ENCODE measurements at regions not wholly inside any gene's neighbourhood (a gene's known extent, or its start where the extent isn't known, plus 50 kb on each side); places are given as distances from the start of the nearest gene placed in this dataset.

DNA sequence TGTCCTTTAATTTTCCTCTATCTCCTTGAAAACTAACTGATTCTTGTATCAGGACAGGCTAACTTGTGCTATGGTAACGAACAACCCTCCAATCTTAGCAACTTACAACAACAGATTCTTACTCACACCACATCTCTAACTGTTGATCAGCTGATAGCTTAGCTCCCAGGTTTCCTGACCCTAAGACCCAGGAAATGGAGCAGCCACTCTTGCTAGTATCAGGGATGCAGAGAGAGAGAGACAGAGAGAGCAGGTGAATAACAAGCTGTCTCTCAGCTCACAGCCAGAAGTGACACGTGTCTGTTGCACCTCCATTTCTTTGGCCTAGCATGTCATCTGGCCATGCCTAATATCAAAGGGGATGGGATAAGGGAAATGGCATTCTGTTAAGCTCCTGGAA is 1289.0 kb upstream of the AUTS2 start:
- Histone ChIP-seq H3K9me3 (ENCODE audit: control insufficient read depth, low read length) (no peaks in the 10 kb centered on the region), H3K4me3 (ENCODE audit: low read length) (no peak overlapping the region), H3K36me3 (ENCODE audit: control insufficient read depth, insufficient read depth, low read length) (no peaks in the 10 kb centered on the region), H3K9ac (ENCODE audit: low read length) (no peak overlapping the region), H3K27me3 (ENCODE audit: control insufficient read depth, insufficient read depth, low read length) (no peaks in the 10 kb centered on the region), H3K4me1 (ENCODE audit: control insufficient read depth, insufficient read depth, low read length) (no peaks in the 10 kb centered on the region)

DNA sequence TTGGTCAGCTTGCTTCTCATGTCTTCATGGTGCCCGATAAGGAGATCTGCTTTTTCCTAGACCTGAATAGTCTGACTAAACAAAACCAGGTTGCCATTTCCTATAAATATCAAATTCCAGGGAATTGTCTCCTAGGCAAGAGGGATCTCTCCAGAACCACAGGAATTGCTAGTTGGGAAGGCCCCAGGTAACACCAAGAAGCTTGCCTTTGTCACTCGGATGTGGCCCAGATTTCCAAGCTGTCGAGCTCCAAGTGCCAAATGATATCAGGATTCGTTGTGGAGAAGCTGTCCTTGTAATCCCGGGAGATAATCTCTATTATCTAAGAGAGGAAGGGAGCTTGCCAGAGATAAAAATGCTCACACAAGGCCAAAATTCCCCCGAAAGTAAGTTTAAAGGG is 1288.5 kb upstream of the AUTS2 start:
- no peak overlapping the region for H3K4me3 ChIP-seq (ENCODE audit: low read length)
- H3K36me3 ChIP-seq (ENCODE audit: control insufficient read depth, insufficient read depth, low read length) = no peaks in the 10 kb centered on the region
- H3K9me3 ChIP-seq (ENCODE audit: control insufficient read depth, low read length) = no peaks in the 10 kb centered on the region
- no peaks in the 10 kb centered on the region for H3K4me1 ChIP-seq (ENCODE audit: control insufficient read depth, insufficient read depth, low read length)
- H3K9ac ChIP-seq (ENCODE audit: low read length) = no peak overlapping the region
- no peaks in the 10 kb centered on the region for H3K27me3 ChIP-seq (ENCODE audit: control insufficient read depth, insufficient read depth, low read length)

DNA sequence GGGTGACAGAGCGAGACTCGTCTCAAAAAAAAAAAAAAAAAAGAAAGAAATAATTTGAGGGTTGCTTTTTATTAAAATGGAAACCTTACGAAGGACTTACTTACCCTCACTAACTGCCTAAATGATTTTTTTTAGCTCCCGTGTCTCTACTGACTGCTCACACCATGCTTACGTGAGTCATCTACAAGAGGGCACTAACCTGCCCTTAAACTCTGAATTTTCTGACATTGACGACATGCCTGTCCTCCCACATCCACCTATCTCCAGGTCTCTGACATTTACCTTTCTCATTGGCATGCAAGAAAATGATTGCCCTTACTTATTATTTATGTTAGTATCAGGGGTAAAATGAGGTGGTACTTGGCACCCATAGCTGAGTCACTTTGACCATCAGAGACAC is 1286.3 kb upstream of the AUTS2 start:
- no peaks in the 10 kb centered on the region for H3K36me3 ChIP-seq (ENCODE audit: control insufficient read depth, insufficient read depth, low read length)

DNA sequence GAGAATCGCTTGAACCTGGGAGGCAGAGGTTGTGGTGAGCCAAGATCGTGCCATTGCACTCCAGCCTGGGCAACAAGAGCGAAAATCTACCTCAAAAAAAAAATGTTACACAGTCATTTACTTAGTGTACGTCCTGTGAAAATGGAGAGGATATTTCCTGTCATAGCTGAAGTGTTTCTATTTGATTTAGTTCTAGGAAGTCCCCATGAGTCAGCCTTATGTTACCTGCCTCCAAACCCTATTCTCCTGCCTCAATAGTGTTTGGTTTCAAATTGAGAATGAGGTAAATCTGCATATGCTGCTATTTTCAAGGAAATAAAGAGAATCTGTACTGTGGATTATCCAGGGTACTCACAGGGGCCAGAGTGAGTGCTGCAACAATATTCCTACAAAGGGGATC is 1284.5 kb upstream of the AUTS2 start:
- H3K4me1 ChIP-seq (ENCODE audit: control insufficient read depth, insufficient read depth, low read length) = no peaks in the 10 kb centered on the region
- H3K4me3 ChIP-seq (ENCODE audit: low read length) = no peak overlapping the region
- no peaks in the 10 kb centered on the region for H3K9me3 ChIP-seq (ENCODE audit: control insufficient read depth, low read length)
- H3K36me3 ChIP-seq (ENCODE audit: control insufficient read depth, insufficient read depth, low read length) = no peaks in the 10 kb centered on the region
- no peaks in the 10 kb centered on the region for H3K27me3 ChIP-seq (ENCODE audit: control insufficient read depth, insufficient read depth, low read length)
- no peak overlapping the region for H3K9ac ChIP-seq (ENCODE audit: low read length)

More for the DNA sequence above, 1286.3 kb upstream of the AUTS2 start:
- Histone ChIP-seq H3K4me1 (ENCODE audit: control insufficient read depth, insufficient read depth, low read length) (no peaks in the 10 kb centered on the region), H3K27me3 (ENCODE audit: control insufficient read depth, insufficient read depth, low read length) (no peaks in the 10 kb centered on the region), H3K9ac (ENCODE audit: low read length) (no peak overlapping the region), H3K4me3 (ENCODE audit: low read length) (no peak overlapping the region), H3K9me3 (ENCODE audit: control insufficient read depth, low read length) (no peaks in the 10 kb centered on the region)

DNA sequence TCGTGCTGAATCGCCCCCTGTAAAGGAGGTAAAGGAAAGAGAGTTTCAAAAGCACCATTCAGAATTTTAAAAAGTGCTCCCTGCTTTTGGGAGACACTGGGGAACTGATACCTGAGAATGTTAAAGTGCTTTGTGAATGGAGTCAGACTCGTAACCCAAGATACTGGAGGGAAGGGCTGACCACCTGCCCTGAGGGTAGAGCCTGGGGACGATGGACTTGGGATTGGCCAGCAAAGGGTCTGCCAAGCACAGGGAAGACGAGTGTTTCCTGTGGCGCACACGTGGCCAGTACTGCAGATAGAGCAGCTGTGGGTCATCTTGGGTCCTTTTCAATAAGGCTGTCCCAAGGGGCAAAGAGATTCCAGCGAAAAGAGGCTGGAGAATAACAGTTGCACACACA is 1284.1 kb upstream of the AUTS2 start:
- Histone ChIP-seq H3K4me1 (ENCODE audit: control insufficient read depth, insufficient read depth, low read length) (no peaks in the 10 kb centered on the region), H3K9ac (ENCODE audit: low read length) (no peak overlapping the region), H3K9me3 (ENCODE audit: control insufficient read depth, low read length) (no peaks in the 10 kb centered on the region), H3K27me3 (ENCODE audit: control insufficient read depth, insufficient read depth, low read length) (no peaks in the 10 kb centered on the region), H3K4me3 (ENCODE audit: low read length) (no peak overlapping the region), H3K36me3 (ENCODE audit: control insufficient read depth, insufficient read depth, low read length) (no peaks in the 10 kb centered on the region)

DNA sequence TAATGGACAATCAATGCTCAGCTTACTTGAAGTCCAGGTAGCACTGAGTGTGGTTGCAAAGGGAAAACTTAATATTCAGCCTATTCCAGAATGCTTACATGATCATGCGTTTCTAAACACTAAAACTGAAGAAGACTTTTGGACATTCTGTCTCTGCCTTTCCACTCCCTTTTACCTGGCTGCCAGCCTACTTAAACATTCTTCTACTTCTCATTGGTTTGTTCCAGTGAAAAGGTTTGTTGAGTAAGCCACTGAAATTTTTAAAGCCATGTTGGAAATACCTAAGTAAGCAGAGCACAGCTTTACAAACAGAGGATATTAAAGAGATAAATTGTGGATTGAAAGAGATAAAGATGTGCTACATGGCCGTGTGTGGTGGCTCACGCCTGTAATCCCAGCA is 1280.8 kb upstream of the AUTS2 start:
- Histone ChIP-seq H3K4me1 (ENCODE audit: control insufficient read depth, insufficient read depth, low read length) (no peaks in the 10 kb centered on the region), H3K36me3 (ENCODE audit: control insufficient read depth, insufficient read depth, low read length) (no peaks in the 10 kb centered on the region), H3K4me3 (ENCODE audit: low read length) (no peak overlapping the region), H3K9me3 (ENCODE audit: control insufficient read depth, low read length) (no peaks in the 10 kb centered on the region), H3K27me3 (ENCODE audit: control insufficient read depth, insufficient read depth, low read length) (no peaks in the 10 kb centered on the region), H3K9ac (ENCODE audit: low read length) (no peak overlapping the region)

DNA sequence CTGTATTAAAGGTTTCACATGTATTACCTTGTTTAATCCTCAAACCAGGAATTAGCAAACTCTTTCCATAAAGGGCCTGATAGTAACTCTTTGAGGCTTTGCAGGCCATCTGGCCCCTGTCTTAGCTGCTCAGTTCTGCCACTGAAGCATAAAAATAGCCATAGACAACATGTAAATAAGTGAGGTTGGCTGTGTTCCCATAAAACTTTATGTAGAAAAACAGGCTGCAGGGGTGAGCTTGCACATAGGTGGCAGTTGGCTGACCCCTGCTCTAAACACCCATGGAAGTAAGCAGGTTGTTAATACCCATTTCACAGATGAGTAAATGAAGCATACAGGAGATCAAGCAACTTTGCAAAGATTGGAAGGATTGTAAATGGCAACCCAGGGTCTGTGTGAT is 1279.2 kb upstream of the AUTS2 start:
- Histone ChIP-seq H3K36me3 (ENCODE audit: control insufficient read depth, insufficient read depth, low read length) (no peaks in the 10 kb centered on the region), H3K27me3 (ENCODE audit: control insufficient read depth, insufficient read depth, low read length) (no peaks in the 10 kb centered on the region), H3K4me3 (ENCODE audit: low read length) (no peak overlapping the region), H3K4me1 (ENCODE audit: control insufficient read depth, insufficient read depth, low read length) (no peaks in the 10 kb centered on the region), H3K9ac (ENCODE audit: low read length) (no peak overlapping the region), H3K9me3 (ENCODE audit: control insufficient read depth, low read length) (no peaks in the 10 kb centered on the region)

DNA sequence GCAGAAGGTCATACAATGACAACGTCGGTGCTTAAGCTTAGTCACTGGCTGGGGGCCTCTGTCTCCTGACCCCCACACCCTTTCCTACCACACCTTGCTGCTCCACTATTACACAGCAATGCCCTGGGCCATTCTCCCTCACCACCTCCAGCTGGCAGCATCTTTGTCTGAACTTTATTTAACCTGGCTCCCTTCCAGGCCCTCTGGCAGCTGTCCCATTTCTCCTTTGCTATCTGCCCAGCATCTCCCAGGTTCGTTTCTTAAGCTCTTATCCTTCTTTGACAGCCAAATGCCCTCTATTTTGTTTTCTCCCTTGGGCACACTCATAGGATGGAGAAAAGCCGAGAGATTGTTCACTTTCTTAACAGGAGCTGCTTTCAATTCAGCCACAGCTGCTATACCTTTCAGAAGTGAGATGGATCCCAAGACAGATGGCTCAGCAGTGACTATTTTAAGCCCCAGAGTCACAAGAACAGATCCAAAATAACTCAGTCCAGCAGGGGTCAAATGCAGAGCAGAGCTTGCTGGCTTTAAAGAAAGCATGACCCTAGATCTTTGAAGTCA is 1277.1 kb upstream of the AUTS2 start:
- Histone ChIP-seq H3K9me3 (ENCODE audit: control insufficient read depth, low read length) (no peaks in the 10 kb centered on the region), H3K27me3 (ENCODE audit: control insufficient read depth, insufficient read depth, low read length) (no peaks in the 10 kb centered on the region), H3K9ac (ENCODE audit: low read length) (no peak overlapping the region), H3K36me3 (ENCODE audit: control insufficient read depth, insufficient read depth, low read length) (no peaks in the 10 kb centered on the region), H3K4me1 (ENCODE audit: control insufficient read depth, insufficient read depth, low read length) (no peaks in the 10 kb centered on the region), H3K4me3 (ENCODE audit: low read length) (no peak overlapping the region)

DNA sequence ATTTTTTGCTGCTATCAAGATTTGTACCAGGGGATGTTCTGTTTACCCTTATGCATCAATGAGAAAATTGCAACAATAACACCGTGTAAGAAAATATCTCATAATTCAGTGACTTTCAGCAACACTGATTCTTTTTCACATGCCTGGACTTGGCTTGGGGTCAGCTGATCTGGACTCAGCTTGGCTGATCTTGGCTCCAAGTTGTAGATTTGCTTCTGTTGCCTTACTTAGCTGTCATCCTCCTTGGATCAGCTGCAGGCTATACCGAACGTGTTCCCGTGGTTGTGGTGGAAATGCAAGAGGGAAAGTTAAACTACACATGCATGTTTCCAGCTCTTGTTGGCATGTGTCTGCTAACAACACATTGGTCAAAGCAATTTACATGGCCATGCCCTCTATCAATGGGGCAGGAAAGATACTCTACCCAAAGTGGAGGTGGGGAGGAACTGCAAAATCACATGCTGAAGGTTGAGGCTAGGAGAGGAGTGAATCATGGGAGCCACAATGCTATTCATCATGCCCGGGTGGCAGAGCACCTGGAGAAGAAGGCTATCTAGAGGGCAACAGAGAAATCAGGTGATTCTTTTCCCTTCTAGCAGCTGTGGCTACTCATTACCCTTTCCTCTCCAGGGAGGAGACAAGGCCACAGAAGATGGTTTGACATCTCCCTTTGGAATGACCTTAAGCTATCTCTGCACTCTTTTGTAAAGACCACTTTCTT is 1276.3 kb upstream of the AUTS2 start:
- Histone ChIP-seq H3K36me3 (ENCODE audit: control insufficient read depth, insufficient read depth, low read length) (no peaks in the 10 kb centered on the region), H3K27me3 (ENCODE audit: control insufficient read depth, insufficient read depth, low read length) (no peaks in the 10 kb centered on the region), H3K9me3 (ENCODE audit: control insufficient read depth, low read length) (no peaks in the 10 kb centered on the region), H3K4me3 (ENCODE audit: low read length) (no peak overlapping the region), H3K9ac (ENCODE audit: low read length) (no peak overlapping the region), H3K4me1 (ENCODE audit: control insufficient read depth, insufficient read depth, low read length) (no peaks in the 10 kb centered on the region)

DNA sequence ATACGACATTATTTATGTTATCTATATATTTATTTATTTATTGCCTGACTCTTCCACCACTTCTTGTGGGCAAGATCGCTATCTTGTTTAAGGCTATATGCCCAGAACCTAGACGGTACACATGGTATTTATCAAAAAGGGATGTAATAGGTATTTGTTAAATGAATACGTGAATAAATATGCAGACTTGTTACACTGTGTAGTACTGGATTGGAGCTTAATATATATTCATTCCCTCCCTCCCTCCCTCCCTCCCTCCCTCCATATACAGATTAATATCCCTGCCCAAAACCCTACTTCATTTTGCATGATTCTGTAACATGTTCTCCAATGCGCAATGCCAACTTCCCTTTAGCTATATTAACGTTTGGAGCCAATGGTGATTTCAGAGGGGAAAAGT is 1273.7 kb upstream of the AUTS2 start:
- Histone ChIP-seq H3K27me3 (ENCODE audit: control insufficient read depth, insufficient read depth, low read length) (no peaks in the 10 kb centered on the region), H3K4me3 (ENCODE audit: low read length) (no peak overlapping the region), H3K4me1 (ENCODE audit: control insufficient read depth, insufficient read depth, low read length) (no peaks in the 10 kb centered on the region), H3K36me3 (ENCODE audit: control insufficient read depth, insufficient read depth, low read length) (no peaks in the 10 kb centered on the region), H3K9me3 (ENCODE audit: control insufficient read depth, low read length) (no peaks in the 10 kb centered on the region), H3K9ac (ENCODE audit: low read length) (no peak overlapping the region)

DNA sequence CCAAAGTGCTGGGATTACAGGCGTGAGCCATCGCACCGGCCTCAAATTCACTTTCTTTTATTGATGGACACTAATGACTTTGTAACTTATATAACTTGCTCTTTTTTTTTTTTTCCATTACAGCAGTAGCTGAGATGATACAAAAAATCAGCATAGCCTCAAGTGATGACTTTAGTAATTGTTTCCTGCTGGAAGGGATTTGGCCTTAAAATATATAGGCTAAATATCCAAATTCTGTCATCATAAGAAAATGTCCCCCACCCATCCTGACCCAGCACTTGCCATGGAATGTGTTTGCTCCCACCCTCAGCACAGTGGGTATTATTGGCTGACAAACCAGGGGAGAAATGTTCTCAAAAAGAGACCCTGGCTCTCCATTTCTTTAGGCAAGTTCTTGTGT is 1264.1 kb upstream of the AUTS2 start:
- Histone ChIP-seq H3K36me3 (ENCODE audit: control insufficient read depth, insufficient read depth, low read length) (no peaks in the 10 kb centered on the region), H3K9me3 (ENCODE audit: control insufficient read depth, low read length) (no peaks in the 10 kb centered on the region), H3K9ac (ENCODE audit: low read length) (no peak overlapping the region)

DNA sequence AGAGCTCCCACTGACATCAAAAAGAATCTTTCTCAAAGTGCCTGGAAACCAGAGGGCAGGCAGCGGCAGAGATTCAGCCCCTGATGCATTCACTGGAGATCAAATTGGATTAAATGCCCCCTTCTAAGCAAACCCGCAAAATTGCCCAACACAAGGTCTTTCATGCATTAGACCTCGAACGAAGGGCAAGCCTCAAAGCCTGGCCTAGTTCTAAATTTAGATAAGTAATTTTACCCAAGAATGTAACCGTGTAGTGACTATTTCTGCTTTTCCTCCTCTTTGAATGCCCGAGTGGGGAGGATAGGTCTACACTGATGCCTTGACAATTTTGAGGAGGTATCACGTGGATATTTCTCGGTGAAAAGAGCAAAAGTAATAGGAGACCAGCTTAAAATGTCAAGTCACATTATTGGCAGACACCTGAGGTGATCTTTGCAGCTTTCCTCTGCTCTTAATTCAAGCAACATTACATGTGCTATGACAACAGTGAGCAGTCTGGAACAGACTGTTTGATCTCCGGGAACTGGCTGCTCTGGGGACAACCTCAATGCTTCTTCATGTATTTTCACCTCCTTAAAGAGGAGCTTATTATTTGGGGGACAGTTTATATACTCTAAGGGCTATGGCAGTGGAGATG is 1263.5 kb upstream of the AUTS2 start:
- no peak overlapping the region for H3K9ac ChIP-seq (ENCODE audit: low read length)
- no peaks in the 10 kb centered on the region for H3K4me1 ChIP-seq (ENCODE audit: control insufficient read depth, insufficient read depth, low read length)
- no peaks in the 10 kb centered on the region for H3K9me3 ChIP-seq (ENCODE audit: control insufficient read depth, low read length)
- H3K27me3 ChIP-seq (ENCODE audit: control insufficient read depth, insufficient read depth, low read length) = no peaks in the 10 kb centered on the region
- H3K4me3 ChIP-seq (ENCODE audit: low read length) = no peak overlapping the region
- no peaks in the 10 kb centered on the region for H3K36me3 ChIP-seq (ENCODE audit: control insufficient read depth, insufficient read depth, low read length)

More for the DNA sequence above, 1264.1 kb upstream of the AUTS2 start:
- Histone ChIP-seq H3K27me3 (ENCODE audit: control insufficient read depth, insufficient read depth, low read length) (no peaks in the 10 kb centered on the region), H3K4me3 (ENCODE audit: low read length) (no peak overlapping the region), H3K4me1 (ENCODE audit: control insufficient read depth, insufficient read depth, low read length) (no peaks in the 10 kb centered on the region)
